Smooth muscle cell of the brain vasculature (primary cell): ENCODE measurements at regions not wholly inside any gene's neighbourhood (a gene's known extent, or its start where the extent isn't known, plus 50 kb on each side); places are given as distances from the start of the nearest gene placed in this dataset.

Experiments
- DNase-seq: peaks from one replicate; pipeline ENCODE4 v3.0.0-alpha.2; 2012; ENCODE audit warnings: low read depth, low spot score

DNA sequence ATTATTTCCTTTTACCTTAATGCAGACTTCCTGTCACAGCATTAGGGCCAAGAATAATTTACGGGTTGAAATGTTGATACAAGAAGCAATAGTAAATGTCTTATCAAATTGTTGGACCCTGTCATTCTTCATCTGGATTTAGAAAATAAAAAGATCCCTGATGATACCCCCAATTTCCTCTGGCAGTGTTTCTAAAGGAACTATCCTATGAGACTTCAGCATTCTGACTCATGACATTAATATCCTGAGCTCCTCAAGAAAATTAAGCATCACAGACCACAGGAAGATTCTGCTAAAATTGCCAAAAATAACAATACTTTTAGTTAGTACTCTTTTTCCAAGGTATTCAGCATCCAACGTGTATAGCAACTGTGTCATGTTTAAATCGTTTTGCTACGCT lies 490.5 kb upstream of the ANKRD30A start:
- DNase-seq: peak; percentile 17

DNA sequence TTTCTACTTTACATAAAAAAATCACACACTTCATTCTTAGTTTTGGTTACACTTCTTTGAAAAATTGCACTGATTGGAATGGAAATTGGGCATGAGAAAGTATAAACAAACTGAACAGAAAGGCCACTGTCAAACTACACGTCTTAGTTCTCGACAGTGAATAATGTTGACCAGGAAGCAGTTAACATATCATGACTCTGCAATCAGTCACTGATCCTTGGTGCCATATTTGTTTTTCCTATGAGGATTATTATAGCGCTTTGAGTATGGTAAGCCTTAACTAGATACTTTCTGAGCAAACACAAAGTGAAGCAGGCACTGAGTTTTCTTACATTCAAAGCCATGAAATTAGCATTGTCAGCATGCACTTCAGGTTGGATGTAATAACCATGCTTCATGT lies 495.1 kb upstream of the ANKRD30A start:
- DNase-seq: no peak

DNA sequence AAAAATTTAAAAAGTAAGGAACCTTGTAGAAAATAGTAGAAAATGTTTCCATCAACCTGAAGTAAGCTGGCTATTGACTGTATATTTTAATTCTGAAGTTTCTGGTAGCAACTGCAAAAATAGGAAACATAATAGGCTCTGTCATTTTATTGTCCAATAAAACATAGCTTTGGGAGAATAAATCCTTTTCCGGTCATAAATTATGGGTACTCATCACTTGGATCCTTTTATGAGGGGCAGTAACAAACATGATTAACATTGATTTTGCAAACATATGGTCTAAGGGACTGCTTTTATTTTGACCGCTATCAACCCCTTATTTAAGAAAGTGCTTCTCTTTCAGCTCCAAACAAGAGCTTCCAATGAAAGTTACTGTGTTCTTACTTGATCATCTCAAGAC lies 495.9 kb upstream of the ANKRD30A start:
- no peak for DNase-seq

DNA sequence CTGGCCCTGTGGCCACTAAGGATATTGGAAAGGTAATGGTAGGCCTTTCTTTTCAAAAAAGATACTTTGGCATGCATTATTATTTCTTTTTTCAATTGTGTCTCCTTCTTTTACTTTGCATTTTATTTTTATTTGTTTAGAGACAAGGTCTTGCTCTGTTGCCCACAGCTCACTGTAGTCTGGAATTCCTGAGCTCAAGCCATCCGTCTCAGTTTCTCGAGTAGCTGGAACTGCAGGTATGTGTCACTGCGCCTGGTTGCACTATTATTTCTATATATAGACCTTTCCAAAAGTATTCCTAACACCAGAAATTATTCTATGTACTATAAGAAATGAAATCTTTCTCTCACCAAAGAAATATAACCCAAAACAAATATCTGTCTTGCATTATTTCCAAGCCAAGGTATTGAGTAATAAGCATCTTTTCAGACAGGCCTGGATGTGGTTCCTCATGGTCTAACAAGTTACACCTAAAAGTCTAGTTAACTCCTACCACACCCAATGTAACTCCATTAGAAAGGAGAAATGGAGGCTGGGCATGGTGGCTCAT lies 500.8 kb upstream of the ANKRD30A start:
- DNase-seq: no peak

DNA sequence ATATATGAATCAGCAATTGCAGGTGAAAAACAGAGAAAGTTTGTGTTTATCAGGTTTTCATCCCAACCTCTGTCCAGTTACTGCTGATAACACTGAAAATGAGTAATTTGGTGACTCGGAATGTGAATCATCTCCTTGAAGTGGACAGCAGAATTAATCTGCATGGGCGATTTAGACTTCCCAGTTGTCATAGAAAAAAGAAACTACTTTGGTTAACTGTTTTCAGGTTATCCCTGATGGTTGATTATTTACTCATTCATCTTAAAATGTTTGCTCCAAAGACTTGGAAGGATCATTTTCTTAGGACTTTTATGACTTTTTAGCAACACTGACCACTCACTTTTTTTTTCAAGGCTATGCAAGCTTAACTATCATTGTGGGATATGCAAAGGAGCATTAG lies 504.1 kb upstream of the ANKRD30A start:
- DNase-seq: no peak

DNA sequence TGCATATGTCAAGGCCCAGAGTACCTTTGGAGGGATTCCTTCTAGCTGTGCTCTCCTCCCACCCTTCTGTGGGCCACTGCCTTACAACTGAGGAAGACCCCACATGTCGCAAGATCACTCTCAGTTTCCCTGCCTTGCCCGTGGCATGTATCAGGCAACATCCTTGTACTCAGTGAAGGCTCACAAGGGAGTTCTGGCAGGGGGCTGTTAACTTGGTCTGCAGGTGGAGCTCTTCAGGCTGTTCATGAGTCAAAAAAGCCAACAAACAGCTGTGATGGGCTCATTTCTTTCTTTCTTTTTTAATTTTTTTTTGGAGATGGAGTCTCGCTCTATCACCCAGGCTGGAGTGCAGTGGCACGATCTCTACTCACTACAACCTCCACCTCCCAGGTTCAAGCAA lies 513.0 kb upstream of the ANKRD30A start:
- DNase-seq: no peak

DNA sequence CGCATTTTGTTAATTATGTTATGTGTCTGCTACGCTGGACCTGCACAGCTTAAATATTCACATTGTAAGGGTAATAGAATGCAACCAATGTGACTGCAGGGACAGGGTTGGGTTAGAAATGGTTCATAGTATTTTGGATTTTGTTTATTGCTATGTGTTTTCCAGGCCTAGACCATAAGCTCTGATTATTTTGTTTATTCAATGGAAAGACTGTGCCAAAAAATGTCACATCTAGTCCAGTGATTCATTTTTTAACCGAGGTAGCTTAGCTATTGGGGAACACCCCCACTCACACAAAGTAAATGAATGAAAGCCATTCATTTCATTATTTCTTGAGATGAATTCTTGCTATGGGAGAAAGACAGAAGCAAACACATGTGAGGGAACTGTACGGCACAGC lies 516.5 kb upstream of the ANKRD30A start:
- no peak for DNase-seq

DNA sequence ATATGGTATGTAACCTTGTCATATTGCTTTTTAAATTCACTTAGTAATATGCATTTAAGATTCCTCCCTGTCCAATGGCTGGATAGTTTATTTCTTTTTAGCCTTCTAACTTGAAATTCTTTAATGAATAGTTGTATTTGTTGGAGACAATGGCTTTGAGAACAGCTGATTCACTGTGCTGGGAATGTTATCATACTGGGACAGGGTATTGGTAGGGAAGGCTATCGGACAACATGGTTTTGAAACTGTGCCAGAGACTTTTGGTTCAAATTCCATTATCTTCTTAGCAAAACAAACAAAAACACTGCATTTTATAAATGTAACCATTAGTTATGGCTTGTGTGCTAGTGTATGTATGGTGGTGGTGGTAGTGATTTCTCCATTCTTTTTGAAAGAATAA lies 517.1 kb upstream of the ANKRD30A start:
- DNase-seq: peak; percentile 39

DNA sequence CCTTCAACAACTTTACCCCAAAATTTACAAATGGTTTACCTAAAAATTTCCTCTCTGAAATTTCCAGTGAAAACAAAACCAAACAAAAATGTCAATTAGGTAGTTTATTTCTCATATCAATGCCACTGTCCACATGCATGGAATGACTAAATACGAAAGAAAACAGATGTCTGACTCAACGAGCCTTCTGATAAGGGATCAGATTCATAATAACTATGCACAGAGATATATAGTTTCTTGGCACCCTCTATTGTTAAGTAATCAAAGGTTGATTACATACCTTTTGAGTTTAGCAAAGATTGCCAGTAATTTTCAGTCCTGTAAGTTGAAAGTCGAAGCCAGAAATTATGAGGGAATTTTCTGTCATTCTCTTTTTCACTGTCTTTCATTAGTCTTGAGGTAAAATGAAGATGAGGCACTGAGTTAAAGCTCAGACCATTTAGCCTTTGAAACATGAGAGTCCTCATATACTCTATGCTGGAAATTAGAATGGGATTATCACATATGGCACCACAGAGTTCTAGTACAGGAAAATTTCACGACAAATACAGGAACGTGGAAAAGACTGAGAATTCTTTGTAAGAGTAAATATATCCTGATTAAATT lies 519.1 kb upstream of the ANKRD30A start:
- DNase-seq: no peak

DNA sequence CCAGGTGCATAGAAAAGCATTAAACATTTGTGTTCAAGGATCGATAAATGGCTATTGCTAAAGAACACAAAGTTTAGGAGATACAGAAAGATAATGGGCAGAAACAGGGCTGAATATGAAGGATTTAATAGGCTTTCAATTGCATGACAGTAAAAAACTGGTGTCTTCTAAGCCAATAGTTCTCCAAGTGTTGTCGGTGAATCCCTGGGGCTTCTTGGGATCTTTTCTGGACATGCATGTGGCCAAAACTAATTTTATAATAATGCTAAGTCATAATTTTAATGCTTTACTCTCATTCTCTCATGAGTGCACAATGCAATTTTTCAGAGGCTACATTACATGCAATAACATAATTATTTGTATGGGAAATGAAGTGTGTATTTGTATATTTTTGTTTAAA lies 521.1 kb upstream of the ANKRD30A start:
- DNase-seq: no peak

DNA sequence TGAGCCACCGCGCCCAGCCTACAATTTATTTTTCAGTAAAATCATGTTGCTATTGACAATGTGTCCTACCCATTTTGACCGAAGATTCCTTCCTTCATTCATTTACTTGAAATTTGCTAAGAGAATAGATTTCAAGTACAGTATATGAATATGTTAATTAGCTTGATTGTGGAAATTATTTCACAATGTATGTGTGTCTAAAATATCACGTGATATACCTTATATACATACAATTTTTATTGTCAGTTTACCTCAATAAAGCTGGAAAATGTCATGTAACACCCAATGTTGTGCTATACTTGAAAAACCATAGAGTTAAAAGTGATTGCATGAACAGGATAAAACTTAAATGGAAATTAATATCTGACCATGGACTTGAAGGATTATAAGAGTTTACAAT lies 521.7 kb upstream of the ANKRD30A start:
- no peak for DNase-seq

DNA sequence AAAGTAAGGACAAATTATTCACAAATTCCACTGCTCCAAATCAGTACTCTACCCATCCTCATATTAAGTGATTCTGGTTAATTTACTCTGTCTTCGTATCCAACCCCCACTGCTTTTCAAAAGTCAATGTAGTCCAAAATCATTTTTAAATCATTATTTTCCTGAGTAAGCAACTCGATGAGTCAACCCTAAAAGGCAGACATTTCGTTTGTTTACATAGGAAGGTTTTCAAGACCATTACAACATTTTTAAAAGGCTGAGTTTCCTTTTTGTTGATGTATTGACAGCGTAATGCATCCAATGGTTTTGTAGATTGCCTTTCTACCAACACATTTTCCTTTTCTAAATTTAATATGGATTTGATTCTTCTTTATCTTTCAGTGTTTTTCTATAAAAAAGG lies 523.0 kb upstream of the ANKRD30A start:
- DNase-seq: peak; percentile 37

DNA sequence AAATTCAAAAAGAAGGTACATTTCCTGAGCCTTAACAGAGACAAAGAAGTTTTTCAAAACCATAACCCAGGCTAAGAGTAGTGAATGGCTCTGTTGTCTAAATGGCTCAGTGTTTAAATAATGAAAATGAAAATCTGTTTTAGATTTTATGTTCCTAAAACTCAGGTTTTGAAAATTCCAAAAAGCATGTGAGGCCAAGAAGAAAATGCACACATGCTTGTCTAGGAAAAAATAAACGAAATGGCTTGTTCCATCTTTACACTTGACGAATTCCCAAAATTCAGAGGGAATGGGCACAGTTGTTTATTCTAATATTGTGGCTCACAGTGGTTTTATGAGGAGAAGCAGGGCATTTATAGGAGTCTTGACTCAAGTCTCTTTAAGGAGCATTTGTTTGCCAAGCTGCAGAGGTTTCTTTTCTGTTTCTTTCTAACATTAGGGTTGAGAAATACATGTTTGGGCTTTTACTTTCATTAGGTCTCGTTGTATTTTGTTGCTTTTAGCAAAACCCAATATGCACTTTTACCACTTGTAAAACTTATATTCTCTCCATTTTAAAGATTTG lies 527.6 kb upstream of the ANKRD30A start:
- no peak for DNase-seq

DNA sequence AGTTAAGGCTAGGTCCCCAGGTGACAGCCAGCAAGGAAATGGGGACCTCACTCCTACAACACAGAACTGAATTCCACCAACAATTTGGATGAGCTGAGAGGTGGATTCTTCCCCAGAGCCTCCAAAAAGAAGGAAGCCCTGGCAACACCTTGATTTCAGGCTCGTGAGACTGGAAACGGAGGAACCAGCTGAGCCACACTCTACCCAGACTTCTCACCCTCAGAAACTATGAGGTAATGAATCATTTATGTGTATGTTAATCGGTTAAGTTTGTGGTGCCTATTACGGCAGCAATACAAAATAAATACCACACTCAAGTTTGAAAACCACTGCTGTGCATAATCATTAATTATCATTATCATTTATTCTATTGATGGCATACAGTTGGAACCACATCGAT lies 532.4 kb upstream of the ANKRD30A start:
- no peak for DNase-seq

DNA sequence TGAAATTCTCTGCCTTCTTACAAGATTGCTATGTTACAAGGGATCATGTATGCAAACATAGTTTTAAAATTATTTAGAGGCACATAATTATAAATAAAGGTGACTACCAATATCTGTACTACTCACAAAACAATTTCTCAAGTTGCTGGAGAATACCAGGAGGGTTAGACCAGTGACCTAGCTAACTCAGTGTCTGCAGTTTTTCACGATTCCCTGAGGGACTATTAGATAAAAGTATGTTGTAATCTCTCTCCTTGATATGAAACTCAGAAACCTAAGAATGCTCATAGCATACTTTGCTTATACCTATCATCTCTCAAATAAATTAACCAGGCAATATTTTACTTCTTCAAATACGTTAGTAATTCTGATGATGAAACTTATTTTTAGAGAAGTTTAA lies 534.0 kb upstream of the ANKRD30A start:
- DNase-seq: no peak

DNA sequence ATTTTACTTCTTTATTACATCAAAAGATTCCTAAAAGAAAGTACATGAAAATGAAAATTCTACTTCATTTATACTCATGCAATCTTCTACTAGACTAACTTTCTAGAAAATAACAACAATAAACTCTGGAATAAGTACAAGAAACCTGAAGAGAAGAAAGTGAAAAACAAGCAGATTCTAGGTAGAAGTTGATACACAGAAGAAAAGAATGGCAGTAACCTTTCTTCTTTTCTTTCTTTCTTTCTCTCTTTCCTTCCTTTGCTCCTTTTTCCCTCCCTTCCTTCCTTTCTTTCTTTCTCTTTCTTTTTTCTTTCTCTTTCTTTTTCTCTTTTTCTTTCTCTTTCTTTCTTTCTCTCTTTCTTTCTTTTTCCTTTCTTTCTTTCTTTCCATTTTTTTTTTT lies 541.7 kb upstream of the ANKRD30A start:
- DNase-seq: no peak

DNA sequence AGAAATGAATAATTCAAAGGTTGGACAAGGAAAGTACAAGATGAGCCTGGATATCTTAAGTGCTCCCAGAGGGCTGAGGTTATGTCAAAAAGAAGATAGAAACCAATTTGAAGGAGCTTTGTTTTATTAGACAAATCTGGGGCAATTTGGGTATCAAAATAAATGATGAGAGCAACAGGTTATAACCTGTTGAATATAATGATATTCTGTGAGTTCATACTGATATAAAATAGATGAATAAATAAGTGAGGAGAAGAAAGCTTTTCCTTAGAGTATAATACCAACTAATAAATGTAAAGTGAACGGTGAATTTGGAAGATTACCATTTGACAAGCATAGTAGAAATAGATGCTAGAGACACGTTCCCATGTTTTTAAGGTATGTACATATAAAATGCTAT lies 544.2 kb upstream of the ANKRD30A start:
- no peak for DNase-seq

DNA sequence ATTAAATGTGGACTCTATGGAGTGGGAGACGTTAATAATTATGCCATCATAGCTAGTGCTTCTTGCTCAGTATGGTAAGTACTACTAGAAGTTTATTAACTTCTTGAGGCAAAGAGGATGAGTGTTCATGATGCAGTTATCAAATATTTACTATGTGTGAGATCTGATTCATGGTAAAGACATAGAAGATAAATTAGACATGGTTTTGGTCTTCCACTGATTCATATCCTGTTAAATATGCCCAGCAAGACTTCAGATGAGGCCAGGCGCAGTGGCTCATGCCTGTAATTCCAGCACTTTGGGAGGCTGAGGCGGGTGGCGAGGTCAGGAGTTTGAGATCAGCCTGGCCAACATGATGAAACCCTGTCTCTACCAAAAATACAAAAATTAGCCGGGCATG lies 547.1 kb upstream of the ANKRD30A start:
- no peak for DNase-seq

DNA sequence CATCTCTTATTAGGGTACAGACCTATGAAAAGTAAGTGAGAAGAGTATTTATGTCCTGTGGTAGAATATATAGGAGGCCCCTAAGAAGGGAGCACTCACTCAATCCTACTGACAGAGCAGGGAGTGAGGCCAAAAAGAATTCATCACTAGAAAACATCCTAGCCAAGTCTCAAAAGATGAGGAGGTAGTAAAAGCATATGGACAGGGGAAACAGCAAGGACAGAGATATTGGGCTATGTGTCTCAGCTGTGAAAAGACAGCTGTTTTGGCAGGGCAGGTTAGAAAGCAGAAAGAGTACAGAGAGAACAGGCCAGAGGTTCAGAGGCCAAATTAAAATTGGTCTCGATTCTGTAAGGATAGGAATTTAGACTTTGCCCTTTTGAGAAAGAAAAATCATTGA lies 548.3 kb upstream of the ANKRD30A start:
- DNase-seq: no peak

DNA sequence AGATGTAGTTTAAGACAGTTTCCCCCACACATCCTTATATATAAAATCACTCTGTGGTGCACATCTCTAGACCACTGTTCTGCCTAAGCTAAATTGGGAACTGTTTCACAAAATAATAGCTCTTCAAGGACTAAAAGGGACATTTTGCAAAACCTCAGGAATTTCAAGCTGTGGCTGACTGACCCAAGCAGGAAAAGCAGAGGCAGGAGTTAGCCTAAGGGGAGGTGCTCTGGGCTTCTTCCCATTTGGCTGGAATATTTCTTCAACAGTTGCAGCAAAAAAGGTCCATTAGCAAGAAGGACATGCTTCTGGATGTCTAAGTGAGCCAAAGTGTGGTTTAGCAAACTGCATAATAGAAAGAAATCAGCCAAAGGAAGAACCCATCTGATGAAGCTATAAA lies 551.2 kb upstream of the ANKRD30A start:
- DNase-seq: peak; percentile 13

DNA sequence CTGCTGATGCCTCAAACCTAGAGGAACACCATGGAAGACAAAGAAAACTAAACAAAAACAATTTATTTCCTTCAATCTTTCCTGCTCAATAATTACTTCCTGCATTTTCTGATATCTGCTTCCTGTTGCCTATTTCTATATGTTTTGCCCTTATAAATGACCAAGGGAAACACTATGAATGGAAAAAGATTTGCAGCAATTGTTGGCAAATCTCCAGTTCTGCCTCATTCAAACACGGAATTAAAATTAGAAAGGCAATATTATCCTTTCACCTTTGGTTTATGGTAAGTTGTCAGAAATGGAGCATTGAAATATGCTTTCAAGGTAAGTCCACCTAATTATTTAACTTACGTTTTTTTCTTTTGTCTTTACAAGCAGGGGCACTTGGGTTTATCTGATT lies 552.2 kb upstream of the ANKRD30A start:
- no peak for DNase-seq

DNA sequence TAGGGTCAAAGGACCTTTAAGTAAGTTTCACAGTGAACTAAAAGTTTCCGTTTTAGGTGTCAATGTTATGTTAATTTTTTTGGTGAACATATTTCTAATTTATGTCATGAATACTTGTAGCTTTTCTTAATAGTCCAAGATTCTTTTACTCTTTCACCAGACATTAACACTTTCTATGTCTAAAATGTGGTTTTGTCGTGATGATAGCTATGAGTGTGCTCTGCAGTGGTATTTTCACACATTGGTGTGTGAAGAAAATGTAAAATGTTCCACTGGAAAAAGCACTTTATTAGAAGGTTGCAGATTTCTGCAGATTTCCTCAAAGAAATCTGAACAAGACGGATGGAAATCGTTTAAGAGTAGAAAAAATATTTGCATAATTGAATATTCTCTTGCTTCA lies 561.0 kb upstream of the ANKRD30A start:
- no peak for DNase-seq

DNA sequence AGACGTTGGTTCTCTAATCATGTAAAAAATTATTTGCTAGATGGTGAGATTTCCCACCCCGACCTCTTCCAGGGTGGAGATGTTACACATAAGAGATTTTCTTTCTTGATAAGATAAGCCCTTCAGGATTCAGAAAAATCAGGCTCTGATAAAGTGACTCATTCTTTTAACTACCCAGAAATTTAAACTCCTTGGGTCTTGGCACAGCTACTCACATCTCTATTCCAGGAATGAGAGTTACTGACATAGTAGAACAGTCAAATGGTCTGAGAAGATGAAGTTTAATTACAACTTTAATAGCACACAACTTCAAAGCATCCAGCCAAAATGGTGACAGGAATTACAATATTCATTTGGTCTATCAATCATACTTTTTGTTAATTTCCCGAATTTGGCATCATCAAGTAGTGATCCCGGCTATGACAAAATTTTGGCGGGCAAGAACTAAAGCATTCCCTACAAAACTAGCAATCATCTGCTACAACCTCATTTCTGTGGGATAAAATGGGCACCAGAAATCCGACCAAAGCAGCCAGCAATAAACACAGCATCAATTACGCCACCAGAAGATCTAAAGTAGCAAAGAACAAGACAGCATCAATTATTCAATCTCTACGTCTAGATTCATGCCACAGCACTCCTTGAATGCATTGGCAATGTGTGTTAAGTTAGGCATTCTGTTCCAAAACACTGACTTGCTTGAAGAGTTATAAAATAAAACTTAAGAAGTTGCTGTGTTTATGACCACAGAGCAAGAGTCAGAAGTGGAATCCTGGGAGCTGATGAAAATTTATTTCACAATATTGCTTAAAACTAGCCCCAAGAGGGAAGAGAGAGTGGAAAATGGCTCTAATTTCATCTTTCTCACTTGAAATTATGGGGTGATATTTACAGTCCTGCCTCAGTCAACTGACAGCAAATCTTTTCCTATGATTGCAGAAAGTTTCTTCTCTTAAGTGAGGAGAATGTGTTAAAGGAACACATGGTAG lies 565.7 kb upstream of the ANKRD30A start:
- DNase-seq: no peak
